Upper lobe of left lung (tissue), 6 donors: ENCODE measurements at regions not wholly inside any gene's neighbourhood (a gene's known extent, or its start where the extent isn't known, plus 50 kb on each side); places are given as distances from the start of the nearest gene placed in this dataset.

ENCODE experiments used
- ATAC-seq, 2 donors: fragments of 200-7000 bp; cut with Tn5 transposase; one replicate each; pipeline ENCODE4 v1.9.1; 2022; ENCODE audit warnings: mild to moderate bottlenecking in 2 of 2, moderate library complexity in 2 of 2; ENCODE audit not compliant: low FRiP score in 2 of 2
- DNase-seq, 2 donors: peaks; one replicate each; pipeline ENCODE4 v3.0.0-alpha.2; 2019 to 2020
- H3K27ac ChIP-seq, 4 donors: fragments of 200-600 bp; sonication (generic); one replicate each; pipeline ENCODE4 v1.5.1; 2016 to 2019
- H3K27me3 ChIP-seq, 4 donors: fragments of 200-600 bp; sonication (generic); one replicate each; pipeline ENCODE4 v1.5.1; 2017 to 2019
- H3K36me3 ChIP-seq, 4 donors: fragments of 200-600 bp; sonication (generic); one replicate each; pipeline ENCODE4 v1.5.1; 2016 to 2019
- H3K4me1 ChIP-seq, 4 donors: fragments of 200-600 bp; sonication (generic); one replicate each; pipeline ENCODE4 v1.5.1; 2018 to 2019
- H3K4me3 ChIP-seq, 4 donors: fragments of 200-600 bp; sonication (generic); one replicate each; pipeline ENCODE4 v1.5.1; 2017 to 2019; ENCODE audit warnings: mild to moderate bottlenecking in 2 of 4, moderate library complexity in 1 of 4
- H3K9me3 ChIP-seq, 4 donors: fragments of 200-600 bp; sonication (generic); one replicate each; pipeline ENCODE4 v1.5.1; 2018 to 2019
- CTCF ChIP-seq, 6 experiments: fragments of 450-650 bp in 4 of 6; fragments of 200-600 bp in 2 of 6; sonication (generic) in 2 of 6; IDR thresholded peaks; one replicate each; pipeline ENCODE4 v1.5.1; 2016 to 2019; ENCODE audit warnings: antibody characterized with exemption in 6 of 6
- EP300 ChIP-seq, 4 donors: sonication (generic); formaldehyde crosslinking; IDR thresholded peaks; one replicate each; pipeline ENCODE4 v1.5.1; 2017; ENCODE audit warnings: antibody characterized with exemption in 4 of 4, control low read depth in 2 of 4
- POLR2A ChIP-seq, 4 donors: fragments of 450-650 bp; IDR thresholded peaks; one replicate each; pipeline ENCODE4 v1.5.1; 2016 to 2017; ENCODE audit warnings: antibody characterized with exemption in 4 of 4, mild to moderate bottlenecking in 2 of 4
- POLR2AphosphoS5 ChIP-seq, 2 donors: sonication (generic); formaldehyde crosslinking; IDR thresholded peaks; one replicate each; pipeline ENCODE4 v1.5.1; 2017; ENCODE audit warnings: antibody characterized with exemption in 2 of 2
- WGBS, 2 donors: methylation state at CpG; one replicate each; pipeline ENCODE4 v1.1.5; 2017 to 2018; 5-methylcytosine and 5-hydroxymethylcytosine counted together
- donor health status: DM: no; HTN: no; CAD: no; lungs with moderate emphysema.
- donor health status: DM: no; HTN: yes; CAD: no; lungs with severe emphysema.

GRCh38 chr2:66733364-66733999 lies 298.6 kb downstream of the MEIS1 start:
- TF ChIP-seq POLR2A (IDR thresholded peaks at IDR 0.05) = no peak
- TF ChIP-seq POLR2AphosphoS5 (IDR thresholded peaks at IDR 0.05) = no peak
- TF ChIP-seq EP300 (IDR thresholded peaks at IDR 0.05) = no peak
- TF ChIP-seq CTCF (IDR thresholded peaks at IDR 0.05) = no peak
- no peaks in the 10 kb centered on the region for H3K27me3 ChIP-seq
- H3K27ac ChIP-seq = no peak overlapping the region
- no peaks in the 10 kb centered on the region for H3K4me1 ChIP-seq
- H3K9me3 ChIP-seq = peaks cover 0 to 4% (median 0%) of the 10 kb centered on the region in 4 donors
- no peak overlapping the region for H3K4me3 ChIP-seq
- ATAC-seq = no peak
- WGBS, 2 donors = 84% methylated on average over 8 of the region's 8 CpGs
- DNase-seq = no peak
- no peaks in the 10 kb centered on the region for H3K36me3 ChIP-seq

GRCh38 chr2:66748939-66749338 lies 314.0 kb downstream of the MEIS1 start:
- H3K27ac ChIP-seq = no peak overlapping the region

GRCh38 chr2:66749566-66749965 lies 314.6 kb downstream of the MEIS1 start:
- TF ChIP-seq EP300 (IDR thresholded peaks at IDR 0.05) = no peak
- WGBS, 2 donors = 78 to 82% methylated on average over 1 of the region's 1 CpG
- H3K27ac ChIP-seq = no peak overlapping the region
- DNase-seq (no peak), ATAC-seq (no peak)
- no peaks in the 10 kb centered on the region for H3K9me3 ChIP-seq
- H3K4me3 ChIP-seq = no peak overlapping the region
- no peaks in the 10 kb centered on the region for H3K27me3 ChIP-seq
- no peaks in the 10 kb centered on the region for H3K4me1 ChIP-seq
- no peaks in the 10 kb centered on the region for H3K36me3 ChIP-seq

More at GRCh38 chr2:66748939-66749338, 314.0 kb downstream of the MEIS1 start:
- H3K4me1 ChIP-seq = no peaks in the 10 kb centered on the region
- WGBS, 2 donors = 28 to 41% methylated on average over 3 of the region's 3 CpGs
- TF ChIP-seq EP300 (IDR thresholded peaks at IDR 0.05) = no peak
- TF ChIP-seq CTCF (IDR thresholded peaks at IDR 0.05) = no peak
- TF ChIP-seq POLR2A (IDR thresholded peaks at IDR 0.05) = no peak
- no peak for TF ChIP-seq POLR2AphosphoS5 (IDR thresholded peaks at IDR 0.05)
- H3K27me3 ChIP-seq = no peaks in the 10 kb centered on the region
- DNase-seq (no peak), ATAC-seq (no peak)
- H3K36me3 ChIP-seq = no peaks in the 10 kb centered on the region
- no peaks in the 10 kb centered on the region for H3K9me3 ChIP-seq
- no peak overlapping the region for H3K4me3 ChIP-seq

- 54 to 65% methylated on average over 1 of the region's 1 CpG for WGBS, 2 donors
- TF ChIP-seq CTCF (IDR thresholded peaks at IDR 0.05) (no peak), EP300 (IDR thresholded peaks at IDR 0.05) (no peak), POLR2AphosphoS5 (IDR thresholded peaks at IDR 0.05) (no peak), POLR2A (IDR thresholded peaks at IDR 0.05) (no peak)
These were observed 318.3 kb downstream of the MEIS1 start for GRCh38 chr2:66753257-66753656.

GRCh38 chr2:66753660-66754059 lies 318.7 kb downstream of the MEIS1 start:
- 72 to 78% methylated on average over 3 of the region's 3 CpGs for WGBS, 2 donors
- Histone ChIP-seq H3K27me3 (no peaks in the 10 kb centered on the region), H3K9me3 (no peaks in the 10 kb centered on the region), H3K4me1 (peaks cover 0 to 8% (median 0%) of the 10 kb centered on the region in 4 donors), H3K4me3 (no peak overlapping the region), H3K27ac (no peak overlapping the region), H3K36me3 (no peaks in the 10 kb centered on the region)
- ATAC-seq (no peak), DNase-seq (no peak)
- TF ChIP-seq POLR2AphosphoS5 (IDR thresholded peaks at IDR 0.05) (no peak), EP300 (IDR thresholded peaks at IDR 0.05) (no peak), POLR2A (IDR thresholded peaks at IDR 0.05) (no peak), CTCF (IDR thresholded peaks at IDR 0.05) (no peak)

More at GRCh38 chr2:66753257-66753656, 318.3 kb downstream of the MEIS1 start:
- Histone ChIP-seq H3K4me1 (peaks cover 0 to 8% (median 0%) of the 10 kb centered on the region in 4 donors), H3K27me3 (no peaks in the 10 kb centered on the region), H3K36me3 (no peaks in the 10 kb centered on the region), H3K27ac (no peak overlapping the region), H3K9me3 (no peaks in the 10 kb centered on the region), H3K4me3 (no peak overlapping the region)
- ATAC-seq (no peak), DNase-seq (no peak)
